ENCODE measurements at regions not wholly inside any gene's neighbourhood (a gene's known extent, or its start where the extent isn't known, plus 50 kb on each side); places are given as distances from the start of the nearest gene placed in this dataset.
"Not testable (repeated sequence)": the region's sequence is repeated elsewhere in the genome, so short reads cannot be mapped to it uniquely, and the experiment has no call there.

- H3K4me3 ChIP-seq; intact Hi-C loops (cut with DNase I): not testable (repeated sequence)
- DNase-seq (ENCODE audit: low spot score in 2 of 2), result peak in 1 of 2 donors; percentile 28
Measured at GRCh38 chr16:21422824-21423223, 144.7 kb upstream of the CRYM start.

GRCh38 chr16:21404699-21405098 is 126.6 kb upstream of the CRYM start:
- H3K27ac ChIP-seq; H3K4me3 ChIP-seq; H3K4me1 ChIP-seq; H3K27me3 ChIP-seq; DNase-seq (ENCODE audit: low spot score in 2 of 2); H3K36me3 ChIP-seq; H3K9me3 ChIP-seq; intact Hi-C loops (cut with DNase I): not testable (repeated sequence)

More at GRCh38 chr16:21422824-21423223, 144.7 kb upstream of the CRYM start:
- H3K36me3 ChIP-seq, H3K9me3 ChIP-seq, H3K27ac ChIP-seq, H3K4me1 ChIP-seq, H3K27me3 ChIP-seq: not testable (repeated sequence)

DNA sequence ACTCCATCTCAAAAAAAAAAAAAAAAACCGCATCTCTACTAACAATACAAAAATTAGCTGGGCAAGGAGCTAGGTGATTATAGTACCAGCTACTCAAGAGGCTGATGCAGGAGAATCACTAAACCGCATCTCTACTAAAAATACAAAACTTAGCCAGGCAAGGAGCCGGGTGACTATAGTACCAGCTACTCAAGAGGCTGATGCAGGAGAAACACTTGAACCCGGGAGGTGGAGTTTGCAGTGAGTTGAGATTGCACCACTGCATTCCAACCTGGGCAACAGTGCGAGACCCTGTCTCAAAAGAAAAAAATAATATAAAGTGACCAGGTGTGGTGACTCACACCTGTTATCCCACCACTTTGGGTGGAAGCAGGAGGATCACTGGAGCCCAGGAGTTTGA is 119.8 kb upstream of the CRYM start:
- H3K4me1 ChIP-seq; H3K9me3 ChIP-seq; H3K4me3 ChIP-seq; H3K27me3 ChIP-seq; DNase-seq (ENCODE audit: low spot score in 2 of 2); H3K36me3 ChIP-seq; intact Hi-C loops (cut with DNase I); H3K27ac ChIP-seq: not testable (repeated sequence)

DNA sequence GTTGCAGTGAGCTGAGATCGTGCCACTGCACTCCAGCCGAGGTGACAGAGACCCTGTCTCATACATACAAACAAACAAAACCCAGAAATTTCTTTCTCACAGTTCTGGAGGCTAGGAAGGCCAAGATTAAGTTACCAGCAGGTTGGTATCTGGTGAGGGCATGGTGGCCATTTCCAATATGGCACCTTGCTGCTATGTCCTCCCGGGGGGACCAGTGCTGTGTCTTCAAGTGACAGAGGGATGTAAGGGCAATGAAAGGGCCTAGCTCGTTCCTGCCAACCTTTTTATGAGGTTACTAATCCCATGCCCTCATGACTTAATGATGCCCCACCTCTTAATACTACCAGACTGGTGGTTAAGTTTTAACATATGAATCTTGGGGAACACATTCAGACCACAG is 118.5 kb upstream of the CRYM start:
- H3K27me3 ChIP-seq; DNase-seq (ENCODE audit: low spot score in 2 of 2); H3K4me1 ChIP-seq; H3K36me3 ChIP-seq; H3K4me3 ChIP-seq; H3K27ac ChIP-seq; intact Hi-C loops (cut with DNase I); H3K9me3 ChIP-seq: not testable (repeated sequence)

DNA sequence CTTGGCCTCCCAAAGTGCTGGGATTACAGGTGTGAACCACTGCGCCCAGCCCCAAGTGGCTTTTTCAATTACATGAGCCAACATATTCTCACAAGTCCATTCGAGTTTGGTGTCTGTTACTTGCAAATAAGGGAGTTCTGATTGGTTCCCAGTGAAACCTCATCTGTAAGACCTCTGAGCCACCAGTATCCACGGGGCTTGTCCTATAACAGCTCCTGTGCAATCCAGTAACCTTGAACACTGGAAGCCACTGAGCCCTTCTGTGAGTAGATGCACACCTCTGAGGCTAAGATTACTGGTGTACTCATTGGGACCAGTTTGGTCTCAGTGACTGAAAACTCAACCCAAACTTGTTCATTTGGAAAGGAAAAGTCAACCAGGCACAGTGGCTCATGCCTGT is 112.5 kb upstream of the CRYM start:
- H3K9me3 ChIP-seq; DNase-seq (ENCODE audit: low spot score in 2 of 2); H3K27ac ChIP-seq; H3K36me3 ChIP-seq; intact Hi-C loops (cut with DNase I); H3K4me3 ChIP-seq; H3K4me1 ChIP-seq; H3K27me3 ChIP-seq: not testable (repeated sequence)

- H3K4me3 ChIP-seq; H3K36me3 ChIP-seq; DNase-seq (ENCODE audit: low spot score in 2 of 2); H3K27ac ChIP-seq; intact Hi-C loops (cut with DNase I); H3K27me3 ChIP-seq; H3K9me3 ChIP-seq; H3K4me1 ChIP-seq: not testable (repeated sequence)
Measured at GRCh38 chr16:21389860-21390259, 111.8 kb upstream of the CRYM start.

- H3K4me1 ChIP-seq; H3K4me3 ChIP-seq; H3K36me3 ChIP-seq; DNase-seq (ENCODE audit: low spot score in 2 of 2); H3K27ac ChIP-seq; intact Hi-C loops (cut with DNase I); H3K27me3 ChIP-seq; H3K9me3 ChIP-seq: not testable (repeated sequence)
Measured at GRCh38 chr16:21387757-21388156, 109.7 kb upstream of the CRYM start.

DNA sequence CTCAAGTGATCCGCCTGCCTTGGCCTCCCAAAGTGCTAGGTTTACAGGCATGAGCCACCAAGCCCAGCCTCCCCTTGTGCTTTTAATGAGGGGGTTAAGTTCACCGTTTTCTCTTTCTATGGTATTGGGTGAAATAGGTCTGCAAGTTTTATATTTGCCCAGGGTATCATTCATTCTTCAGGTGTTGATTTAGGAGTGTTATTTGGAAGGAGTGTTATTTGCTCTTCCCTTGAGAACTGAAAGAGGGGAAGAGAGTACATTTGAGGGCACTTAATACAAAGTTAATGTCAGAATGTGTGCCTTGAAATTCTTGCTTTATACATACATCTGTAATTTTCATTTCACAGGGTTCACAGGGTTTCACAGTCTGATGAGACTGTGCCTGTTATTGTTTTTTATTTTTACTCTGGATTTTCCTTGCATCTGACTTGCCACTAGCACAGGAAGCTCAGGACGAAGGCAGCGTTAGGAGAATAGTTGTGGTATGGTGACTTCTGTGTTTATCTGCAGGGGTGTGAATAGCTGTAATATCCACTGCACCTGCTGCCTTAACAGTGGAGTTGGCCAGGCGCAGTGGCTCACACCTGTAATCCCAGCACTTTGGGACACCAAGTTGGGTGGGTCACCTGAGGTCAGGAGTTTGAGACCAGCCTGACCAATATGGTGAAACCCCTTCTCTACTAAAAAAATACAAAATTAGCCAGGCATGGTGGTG is 108.3 kb upstream of the CRYM start:
- H3K27ac ChIP-seq; DNase-seq (ENCODE audit: low spot score in 2 of 2); intact Hi-C loops (cut with DNase I); H3K9me3 ChIP-seq; H3K27me3 ChIP-seq; H3K36me3 ChIP-seq; H3K4me3 ChIP-seq; H3K4me1 ChIP-seq: not testable (repeated sequence)

DNA sequence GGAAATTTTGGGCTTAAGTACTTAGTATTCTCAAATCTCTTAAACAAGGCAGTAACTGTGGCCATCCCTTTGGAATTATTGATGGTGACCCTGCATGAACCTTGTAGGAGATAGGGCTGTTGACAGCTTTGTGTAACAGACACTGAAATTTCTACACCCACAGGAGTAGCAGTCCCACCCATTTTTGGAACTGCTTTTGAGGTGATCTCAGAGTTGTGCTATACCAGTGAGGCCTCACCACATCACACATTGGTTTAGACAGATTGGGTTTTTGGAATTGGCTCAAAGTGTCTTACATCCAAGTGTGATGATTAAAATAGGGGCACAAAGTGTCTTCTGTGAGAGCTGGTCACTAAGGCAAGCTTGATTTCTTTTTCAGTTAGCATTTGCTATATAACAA is 105.6 kb upstream of the CRYM start:
- H3K4me1 ChIP-seq; DNase-seq (ENCODE audit: low spot score in 2 of 2); H3K27ac ChIP-seq; H3K9me3 ChIP-seq; H3K4me3 ChIP-seq; H3K27me3 ChIP-seq; H3K36me3 ChIP-seq; intact Hi-C loops (cut with DNase I): not testable (repeated sequence)

DNA sequence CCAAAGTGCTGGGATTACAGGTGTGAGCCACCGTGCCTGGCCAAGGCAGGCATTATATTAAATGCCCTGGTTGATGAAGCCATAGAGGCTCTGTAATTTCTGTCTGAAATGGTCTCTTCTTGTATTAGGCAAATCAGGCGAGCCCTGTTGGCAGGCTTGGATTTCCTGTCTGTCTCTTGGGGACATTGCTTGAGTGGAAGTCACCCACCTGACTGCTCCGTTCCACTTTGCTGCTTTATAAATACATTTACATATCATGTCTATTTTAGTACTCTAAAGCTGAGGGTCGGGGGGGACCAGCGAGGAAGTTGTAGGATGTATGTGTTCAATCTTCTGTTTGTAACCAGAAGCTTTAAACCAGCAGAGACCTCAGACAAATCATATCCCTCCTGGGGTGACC is 101.6 kb upstream of the CRYM start:
- H3K36me3 ChIP-seq; DNase-seq (ENCODE audit: low spot score in 2 of 2); H3K27ac ChIP-seq; intact Hi-C loops (cut with DNase I); H3K4me1 ChIP-seq; H3K4me3 ChIP-seq; H3K27me3 ChIP-seq; H3K9me3 ChIP-seq: not testable (repeated sequence)

DNA sequence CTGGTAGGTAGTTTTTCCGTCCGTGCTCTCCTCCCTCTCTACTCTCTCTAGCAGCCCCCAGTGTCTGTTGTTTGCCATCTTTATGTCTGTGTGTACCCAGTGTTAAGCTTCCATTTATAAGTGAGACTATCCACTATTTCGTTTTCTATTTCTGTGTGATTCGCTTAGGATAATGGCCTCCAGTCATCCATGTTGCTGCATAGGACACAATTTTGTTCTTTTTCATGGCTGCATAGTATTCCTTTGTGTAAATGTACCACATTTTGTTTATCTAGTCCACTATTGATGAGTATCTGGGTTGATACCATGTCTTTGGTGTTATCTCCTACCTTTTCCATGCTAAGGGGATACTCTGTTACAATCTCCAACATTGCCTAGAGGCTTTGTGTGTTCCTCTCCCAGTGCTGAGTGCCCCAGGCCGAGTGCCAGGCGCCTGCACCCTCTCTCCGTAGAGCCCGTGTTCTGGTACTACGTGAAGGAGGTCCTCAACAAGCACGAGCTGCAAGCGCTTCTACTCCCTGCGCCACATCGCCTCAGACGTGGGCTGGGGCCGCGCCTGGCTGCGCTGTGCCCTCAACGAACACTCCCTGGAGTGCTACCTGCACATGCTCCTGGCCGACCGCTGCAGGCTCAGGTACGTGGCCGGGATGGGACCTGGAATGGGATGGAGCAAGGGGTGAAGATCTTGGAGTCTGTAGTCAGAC is 98.3 kb upstream of the CRYM start:
- H3K27me3 ChIP-seq; H3K36me3 ChIP-seq; H3K4me1 ChIP-seq; H3K9me3 ChIP-seq; H3K27ac ChIP-seq; H3K4me3 ChIP-seq; intact Hi-C loops (cut with DNase I); DNase-seq (ENCODE audit: low spot score in 2 of 2): not testable (repeated sequence)

GRCh38 chr16:21375334-21375733 is 97.2 kb upstream of the CRYM start:
- H3K27ac ChIP-seq; intact Hi-C loops (cut with DNase I); H3K4me1 ChIP-seq: not testable (repeated sequence)

DNA sequence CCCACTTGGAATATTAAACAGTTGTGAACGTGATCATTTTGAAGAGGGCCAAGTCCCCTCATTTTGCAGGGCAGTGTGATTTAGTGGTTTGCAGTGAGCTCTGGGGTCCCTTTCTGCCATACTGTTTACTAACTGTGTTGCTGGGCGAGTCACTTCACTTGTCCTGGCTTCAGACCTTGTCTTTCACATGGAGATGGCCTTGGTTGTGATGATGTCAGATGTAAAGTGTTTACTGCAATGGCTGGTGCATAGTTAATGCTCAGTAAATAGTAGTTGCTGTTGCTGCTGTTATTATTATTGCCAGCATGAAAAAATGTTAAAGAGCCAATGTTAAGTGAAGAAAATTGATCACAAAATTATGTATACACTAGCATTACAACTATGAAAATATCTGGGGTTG is 95.4 kb upstream of the CRYM start:
- H3K4me1 ChIP-seq; H3K36me3 ChIP-seq; H3K4me3 ChIP-seq; H3K27ac ChIP-seq; H3K9me3 ChIP-seq; H3K27me3 ChIP-seq; intact Hi-C loops (cut with DNase I); DNase-seq (ENCODE audit: low spot score in 2 of 2): not testable (repeated sequence)

More at GRCh38 chr16:21375334-21375733, 97.2 kb upstream of the CRYM start:
- H3K36me3 ChIP-seq; H3K9me3 ChIP-seq; H3K4me3 ChIP-seq; H3K27me3 ChIP-seq; DNase-seq (ENCODE audit: low spot score in 2 of 2): not testable (repeated sequence)

DNA sequence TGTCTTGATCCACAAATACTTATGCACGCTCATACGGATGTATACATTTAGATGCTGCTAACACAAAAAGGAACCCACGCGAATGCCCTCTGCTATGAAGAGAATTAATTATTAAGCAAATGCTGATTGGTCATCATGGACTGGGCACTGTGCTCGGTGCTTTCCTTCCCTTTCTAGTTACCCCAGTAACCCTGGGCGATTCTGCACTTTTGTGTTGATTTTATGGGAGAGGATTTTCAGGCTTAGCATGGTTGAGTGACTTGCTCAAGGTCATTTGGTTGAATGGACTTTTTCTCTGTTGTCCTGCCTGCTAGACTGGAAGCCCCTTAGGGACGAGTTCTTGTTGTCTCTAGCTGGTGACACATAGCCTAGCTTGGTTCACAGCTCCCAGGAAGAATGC is 94.8 kb upstream of the CRYM start:
- DNase-seq (ENCODE audit: low spot score in 2 of 2); H3K9me3 ChIP-seq; H3K27me3 ChIP-seq; H3K4me3 ChIP-seq; H3K4me1 ChIP-seq; H3K36me3 ChIP-seq; H3K27ac ChIP-seq; intact Hi-C loops (cut with DNase I): not testable (repeated sequence)
